ENCODE measurements at regions not wholly inside any gene's neighbourhood (a gene's known extent, or its start where the extent isn't known, plus 50 kb on each side); places are given as distances from the start of the nearest gene placed in this dataset.

DNA sequence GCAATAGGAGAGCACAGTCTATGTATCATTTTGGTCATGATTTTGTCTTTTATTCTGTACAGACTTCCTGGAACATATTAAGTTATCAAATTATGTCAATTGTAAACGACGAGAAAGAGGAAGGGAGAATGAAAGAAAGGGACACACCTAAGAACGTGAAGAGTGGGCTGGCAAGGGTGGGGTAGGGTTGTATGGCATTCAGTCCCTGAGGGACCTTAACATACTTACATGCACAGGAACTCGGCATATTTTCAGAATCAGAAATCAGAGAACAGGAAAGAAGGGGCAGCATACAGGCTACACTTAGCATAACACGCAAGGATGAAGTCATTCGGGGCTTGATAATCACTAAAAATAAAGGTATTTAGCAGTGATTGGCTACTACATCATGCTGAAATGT, 1375.0 kb upstream of the ADGRL3 start:
- intact Hi-C loops (cut with micrococcal nuclease): no loop called here
- Histone ChIP-seq H3K36me3 (no peaks in the 10 kb centered on the region), H3K9me3 (replicated peaks) (no peaks in the 10 kb centered on the region), H3K4me3 (no peak overlapping the region), H3K4me1 (no peaks in the 10 kb centered on the region), H3K27me3 (ENCODE audit: low read depth) (no peaks in the 10 kb centered on the region), H3K27ac (replicated peaks) (no peak overlapping the region)
- DNase-seq: no peak
- TF ChIP-seq, protein P1, sequence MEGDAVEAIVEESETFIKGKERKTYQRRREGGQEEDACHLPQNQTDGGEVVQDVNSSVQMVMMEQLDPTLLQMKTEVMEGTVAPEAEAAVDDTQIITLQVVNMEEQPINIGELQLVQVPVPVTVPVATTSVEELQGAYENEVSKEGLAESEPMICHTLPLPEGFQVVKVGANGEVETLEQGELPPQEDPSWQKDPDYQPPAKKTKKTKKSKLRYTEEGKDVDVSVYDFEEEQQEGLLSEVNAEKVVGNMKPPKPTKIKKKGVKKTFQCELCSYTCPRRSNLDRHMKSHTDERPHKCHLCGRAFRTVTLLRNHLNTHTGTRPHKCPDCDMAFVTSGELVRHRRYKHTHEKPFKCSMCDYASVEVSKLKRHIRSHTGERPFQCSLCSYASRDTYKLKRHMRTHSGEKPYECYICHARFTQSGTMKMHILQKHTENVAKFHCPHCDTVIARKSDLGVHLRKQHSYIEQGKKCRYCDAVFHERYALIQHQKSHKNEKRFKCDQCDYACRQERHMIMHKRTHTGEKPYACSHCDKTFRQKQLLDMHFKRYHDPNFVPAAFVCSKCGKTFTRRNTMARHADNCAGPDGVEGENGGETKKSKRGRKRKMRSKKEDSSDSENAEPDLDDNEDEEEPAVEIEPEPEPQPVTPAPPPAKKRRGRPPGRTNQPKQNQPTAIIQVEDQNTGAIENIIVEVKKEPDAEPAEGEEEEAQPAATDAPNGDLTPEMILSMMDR (IDR thresholded peaks at IDR 0.05; ENCODE audit: borderline replicate concordance): no peak

DNA sequence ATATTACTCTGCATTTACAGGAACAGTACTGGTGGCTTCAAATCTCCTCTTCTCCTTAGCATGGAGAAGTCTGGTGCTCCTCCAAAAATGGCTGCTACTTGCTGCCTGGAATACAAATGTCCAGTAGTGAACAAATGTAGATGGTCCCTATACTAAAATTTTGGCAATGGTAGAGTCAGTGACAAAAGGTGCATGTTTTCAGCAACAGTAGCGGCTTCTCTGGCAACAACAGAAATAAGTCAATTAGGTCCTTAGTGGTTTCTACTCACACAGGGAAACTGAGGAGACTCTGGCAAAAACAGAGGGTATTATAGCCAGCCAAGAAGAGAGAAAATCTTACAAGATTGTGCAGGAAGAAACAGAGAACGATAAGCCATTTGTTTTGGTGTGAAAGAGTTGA, 1368.4 kb upstream of the ADGRL3 start:
- Histone ChIP-seq H3K27me3 (ENCODE audit: low read depth) (no peaks in the 10 kb centered on the region), H3K4me1 (no peaks in the 10 kb centered on the region), H3K9me3 (replicated peaks) (no peaks in the 10 kb centered on the region), H3K27ac (replicated peaks) (no peak overlapping the region), H3K36me3 (no peaks in the 10 kb centered on the region), H3K4me3 (no peak overlapping the region)
- no peak for DNase-seq
- TF ChIP-seq, protein P1 (IDR thresholded peaks at IDR 0.05; ENCODE audit: borderline replicate concordance): no peak
- intact Hi-C loops (cut with micrococcal nuclease): no loop called here

DNA sequence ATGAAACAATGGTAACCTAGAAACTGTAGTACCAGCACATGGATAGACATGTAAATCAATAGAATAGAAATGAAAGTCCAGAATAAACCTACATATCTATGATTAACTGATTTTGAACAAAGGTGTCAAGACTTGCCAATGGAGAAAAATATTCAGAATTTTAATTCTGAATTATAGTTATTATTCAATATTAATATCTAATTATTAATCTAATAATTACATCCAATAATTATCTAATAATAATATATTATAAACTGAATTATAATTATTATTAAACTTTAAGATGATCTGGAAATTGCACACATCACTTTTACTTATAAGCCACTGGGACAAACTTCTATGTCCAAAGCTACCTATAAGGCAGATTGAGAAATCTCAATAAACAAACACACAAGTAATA, 1365.2 kb upstream of the ADGRL3 start:
- Histone ChIP-seq H3K4me1 (no peaks in the 10 kb centered on the region), H3K4me3 (no peak overlapping the region), H3K36me3 (no peaks in the 10 kb centered on the region), H3K27me3 (ENCODE audit: low read depth) (no peaks in the 10 kb centered on the region), H3K9me3 (replicated peaks) (peaks cover 10% of the 10 kb centered on the region), H3K27ac (replicated peaks) (no peak overlapping the region)
- TF ChIP-seq, protein P1 (IDR thresholded peaks at IDR 0.05; ENCODE audit: borderline replicate concordance): no peak
- DNase-seq: no peak
- intact Hi-C loops (cut with micrococcal nuclease): no loop called here

DNA sequence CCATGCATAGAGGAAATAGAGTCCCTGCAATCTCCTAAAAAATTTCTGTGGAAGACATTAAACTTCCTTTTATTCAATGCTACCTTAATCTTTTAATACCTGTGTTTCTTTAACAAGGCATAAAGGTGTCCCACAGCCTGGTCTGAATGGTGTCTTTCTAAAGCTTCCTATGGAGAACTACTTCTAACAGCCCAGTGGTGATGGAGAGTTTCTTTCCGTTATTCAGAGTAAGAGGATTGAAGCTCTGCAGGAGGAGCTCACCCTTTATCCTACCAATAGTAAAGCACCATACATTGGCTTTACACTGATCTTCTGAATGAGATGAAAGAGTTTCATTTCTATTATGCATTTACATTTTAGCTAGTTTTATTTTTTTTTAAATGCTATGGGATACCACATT, 1362.4 kb upstream of the ADGRL3 start:
- intact Hi-C loops (cut with micrococcal nuclease): no loop called here
- Histone ChIP-seq H3K4me3 (no peak overlapping the region), H3K9me3 (replicated peaks) (peaks cover 12% of the 10 kb centered on the region), H3K27me3 (ENCODE audit: low read depth) (no peaks in the 10 kb centered on the region), H3K4me1 (no peaks in the 10 kb centered on the region), H3K36me3 (no peaks in the 10 kb centered on the region), H3K27ac (replicated peaks) (no peak overlapping the region)
- DNase-seq: no peak
- TF ChIP-seq, protein P1 (IDR thresholded peaks at IDR 0.05; ENCODE audit: borderline replicate concordance): no peak

DNA sequence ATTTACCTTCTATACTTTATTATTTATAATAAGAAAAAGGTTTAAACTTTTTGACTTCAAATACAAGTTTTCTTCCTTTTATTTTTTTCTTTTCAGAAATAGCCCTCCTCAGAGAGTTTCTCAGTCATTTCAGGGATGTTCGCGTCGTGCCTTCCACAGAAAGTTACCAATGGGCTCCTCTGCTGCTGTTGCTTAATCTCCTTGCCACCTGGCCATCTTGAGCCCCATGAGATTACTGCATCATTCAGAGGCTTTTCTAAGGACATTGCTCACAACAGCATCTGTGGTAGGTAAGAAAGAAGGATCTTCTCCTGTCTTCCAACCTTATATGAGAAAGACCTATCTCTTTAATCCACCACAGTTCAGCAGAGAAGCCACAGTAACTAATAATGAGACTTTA, 1361.9 kb upstream of the ADGRL3 start:
- intact Hi-C loops (cut with micrococcal nuclease): no loop called here
- Histone ChIP-seq H3K27me3 (ENCODE audit: low read depth) (no peaks in the 10 kb centered on the region), H3K27ac (replicated peaks) (no peak overlapping the region), H3K36me3 (no peaks in the 10 kb centered on the region), H3K4me3 (no peak overlapping the region), H3K9me3 (replicated peaks) (peaks cover 12% of the 10 kb centered on the region), H3K4me1 (no peaks in the 10 kb centered on the region)
- TF ChIP-seq, protein P1 (IDR thresholded peaks at IDR 0.05; ENCODE audit: borderline replicate concordance): no peak
- no peak for DNase-seq

DNA sequence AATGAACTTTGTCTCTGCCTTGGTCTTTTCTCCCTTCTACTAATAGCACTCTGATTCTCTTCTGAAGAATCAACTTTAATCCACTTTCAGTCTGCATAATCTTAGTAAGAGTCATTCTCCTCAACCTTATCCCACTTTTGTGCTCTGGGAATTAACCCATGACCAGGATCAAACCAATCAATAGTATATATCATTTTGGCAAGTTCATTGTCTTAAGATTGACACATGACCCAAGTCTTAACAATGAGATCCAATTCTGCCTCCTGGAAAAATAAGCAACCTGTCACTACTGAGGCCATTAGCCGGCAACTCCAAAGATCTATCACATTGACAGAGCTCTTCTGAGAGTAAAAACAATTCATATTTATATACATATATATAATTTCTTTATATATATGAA, 1358.4 kb upstream of the ADGRL3 start:
- Histone ChIP-seq H3K4me3 (no peak overlapping the region), H3K27me3 (ENCODE audit: low read depth) (no peaks in the 10 kb centered on the region), H3K9me3 (replicated peaks) (peaks cover 29% of the 10 kb centered on the region), H3K27ac (replicated peaks) (no peak overlapping the region), H3K36me3 (no peaks in the 10 kb centered on the region), H3K4me1 (no peaks in the 10 kb centered on the region)
- TF ChIP-seq, protein P1 (IDR thresholded peaks at IDR 0.05; ENCODE audit: borderline replicate concordance): no peak
- intact Hi-C loops (cut with micrococcal nuclease): no loop called here
- DNase-seq: no peak

Measured in left ventricle myocardium inferior (tissue), 1 donor.